ENCODE measurements at regions not wholly inside any gene's neighbourhood (a gene's known extent, or its start where the extent isn't known, plus 50 kb on each side); places are given as distances from the start of the nearest gene placed in this dataset.
"Not testable (repeated sequence)": the region's sequence is repeated elsewhere in the genome, so short reads cannot be mapped to it uniquely, and the experiment has no call there.

DNA sequence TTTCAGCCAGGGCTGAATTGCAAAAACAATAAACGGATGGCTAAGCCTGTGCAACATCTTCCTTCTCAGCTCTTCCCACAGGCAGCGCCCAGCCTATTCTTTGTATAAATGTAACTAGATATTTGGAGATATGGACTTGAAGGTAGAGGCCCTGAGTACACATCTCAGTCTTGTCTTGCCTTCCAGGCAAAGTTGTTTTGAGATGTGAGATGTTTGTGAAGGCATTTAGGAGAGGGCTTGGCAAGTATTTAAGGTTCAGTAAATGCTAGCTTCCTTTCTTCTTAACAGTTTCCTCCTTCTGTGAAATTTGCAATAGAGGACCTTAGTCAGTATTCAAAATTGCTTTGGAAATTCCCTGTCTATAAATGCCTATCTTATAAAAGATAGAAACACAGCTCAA is 228.8 kb downstream of the NR2F1-AS1 start:
- DNase-seq (ENCODE audit: low read depth in 1 of 2, low spot score in 1 of 2) = no peak
- Histone ChIP-seq H3K27ac (replicated peaks) (no peak overlapping the region), H3K27me3 (ENCODE audit: insufficient read depth, poor library complexity, severe bottlenecking) (no peaks in the 10 kb centered on the region), H3K4me3 (replicated peaks; ENCODE audit: insufficient read depth, low read length) (no peak overlapping the region)
- no peak for TF ChIP-seq POLR2AphosphoS5 (IDR thresholded peaks at IDR 0.05; ENCODE audit: low read depth)

- Histone ChIP-seq H3K27me3 (ENCODE audit: insufficient read depth, poor library complexity, severe bottlenecking) (no peaks in the 10 kb centered on the region), H3K27ac (replicated peaks) (no peak overlapping the region), H3K4me3 (replicated peaks; ENCODE audit: insufficient read depth, low read length) (no peak overlapping the region)
- no peak for TF ChIP-seq POLR2AphosphoS5 (IDR thresholded peaks at IDR 0.05; ENCODE audit: low read depth)
- no peak for TF ChIP-seq SPI1 (IDR thresholded peaks at IDR 0.05; ENCODE audit: borderline replicate concordance, low read depth)
- TF ChIP-seq, protein P1, sequence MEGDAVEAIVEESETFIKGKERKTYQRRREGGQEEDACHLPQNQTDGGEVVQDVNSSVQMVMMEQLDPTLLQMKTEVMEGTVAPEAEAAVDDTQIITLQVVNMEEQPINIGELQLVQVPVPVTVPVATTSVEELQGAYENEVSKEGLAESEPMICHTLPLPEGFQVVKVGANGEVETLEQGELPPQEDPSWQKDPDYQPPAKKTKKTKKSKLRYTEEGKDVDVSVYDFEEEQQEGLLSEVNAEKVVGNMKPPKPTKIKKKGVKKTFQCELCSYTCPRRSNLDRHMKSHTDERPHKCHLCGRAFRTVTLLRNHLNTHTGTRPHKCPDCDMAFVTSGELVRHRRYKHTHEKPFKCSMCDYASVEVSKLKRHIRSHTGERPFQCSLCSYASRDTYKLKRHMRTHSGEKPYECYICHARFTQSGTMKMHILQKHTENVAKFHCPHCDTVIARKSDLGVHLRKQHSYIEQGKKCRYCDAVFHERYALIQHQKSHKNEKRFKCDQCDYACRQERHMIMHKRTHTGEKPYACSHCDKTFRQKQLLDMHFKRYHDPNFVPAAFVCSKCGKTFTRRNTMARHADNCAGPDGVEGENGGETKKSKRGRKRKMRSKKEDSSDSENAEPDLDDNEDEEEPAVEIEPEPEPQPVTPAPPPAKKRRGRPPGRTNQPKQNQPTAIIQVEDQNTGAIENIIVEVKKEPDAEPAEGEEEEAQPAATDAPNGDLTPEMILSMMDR (IDR thresholded peaks at IDR 0.05; ENCODE audit: insufficient read depth, low read length) = no peak
- TF ChIP-seq, protein P2, sequence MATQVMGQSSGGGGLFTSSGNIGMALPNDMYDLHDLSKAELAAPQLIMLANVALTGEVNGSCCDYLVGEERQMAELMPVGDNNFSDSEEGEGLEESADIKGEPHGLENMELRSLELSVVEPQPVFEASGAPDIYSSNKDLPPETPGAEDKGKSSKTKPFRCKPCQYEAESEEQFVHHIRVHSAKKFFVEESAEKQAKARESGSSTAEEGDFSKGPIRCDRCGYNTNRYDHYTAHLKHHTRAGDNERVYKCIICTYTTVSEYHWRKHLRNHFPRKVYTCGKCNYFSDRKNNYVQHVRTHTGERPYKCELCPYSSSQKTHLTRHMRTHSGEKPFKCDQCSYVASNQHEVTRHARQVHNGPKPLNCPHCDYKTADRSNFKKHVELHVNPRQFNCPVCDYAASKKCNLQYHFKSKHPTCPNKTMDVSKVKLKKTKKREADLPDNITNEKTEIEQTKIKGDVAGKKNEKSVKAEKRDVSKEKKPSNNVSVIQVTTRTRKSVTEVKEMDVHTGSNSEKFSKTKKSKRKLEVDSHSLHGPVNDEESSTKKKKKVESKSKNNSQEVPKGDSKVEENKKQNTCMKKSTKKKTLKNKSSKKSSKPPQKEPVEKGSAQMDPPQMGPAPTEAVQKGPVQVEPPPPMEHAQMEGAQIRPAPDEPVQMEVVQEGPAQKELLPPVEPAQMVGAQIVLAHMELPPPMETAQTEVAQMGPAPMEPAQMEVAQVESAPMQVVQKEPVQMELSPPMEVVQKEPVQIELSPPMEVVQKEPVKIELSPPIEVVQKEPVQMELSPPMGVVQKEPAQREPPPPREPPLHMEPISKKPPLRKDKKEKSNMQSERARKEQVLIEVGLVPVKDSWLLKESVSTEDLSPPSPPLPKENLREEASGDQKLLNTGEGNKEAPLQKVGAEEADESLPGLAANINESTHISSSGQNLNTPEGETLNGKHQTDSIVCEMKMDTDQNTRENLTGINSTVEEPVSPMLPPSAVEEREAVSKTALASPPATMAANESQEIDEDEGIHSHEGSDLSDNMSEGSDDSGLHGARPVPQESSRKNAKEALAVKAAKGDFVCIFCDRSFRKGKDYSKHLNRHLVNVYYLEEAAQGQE (IDR thresholded peaks at IDR 0.05; ENCODE audit: insufficient replicate concordance, low read depth) = no peak
- TF ChIP-seq GABPA (IDR thresholded peaks at IDR 0.05; ENCODE audit: low read depth) = no peak
- DNase-seq (ENCODE audit: low read depth in 1 of 2, low spot score in 1 of 2) = no peak
These were observed 231.4 kb downstream of the NR2F1-AS1 start for GRCh38 chr5:93349613-93350012.

DNA sequence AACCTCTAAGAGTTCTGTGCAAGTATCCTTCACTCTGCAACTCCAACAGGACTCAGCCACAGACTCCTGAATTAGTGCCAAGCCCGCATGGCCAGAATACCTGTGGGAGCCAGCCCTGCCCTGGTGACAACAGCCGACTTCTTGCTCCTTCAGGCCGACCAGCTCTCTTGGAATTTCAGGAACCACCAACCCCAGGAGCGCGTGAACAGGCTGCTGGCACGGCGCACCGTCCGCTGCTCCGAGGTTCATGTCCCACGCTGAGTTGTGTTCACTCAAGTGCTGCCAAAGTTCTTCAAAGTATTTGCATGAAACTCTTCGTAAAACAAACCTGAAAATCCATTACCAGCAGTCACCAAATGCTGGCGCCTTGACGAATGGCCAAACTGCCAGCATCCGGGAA is 232.8 kb downstream of the NR2F1-AS1 start:
- no peak for TF ChIP-seq POLR2AphosphoS5 (IDR thresholded peaks at IDR 0.05; ENCODE audit: low read depth)
- TF ChIP-seq, protein P1 (IDR thresholded peaks at IDR 0.05; ENCODE audit: insufficient read depth, low read length) = no peak
- no peak for TF ChIP-seq SPI1 (IDR thresholded peaks at IDR 0.05; ENCODE audit: borderline replicate concordance, low read depth)
- TF ChIP-seq, protein P2 (IDR thresholded peaks at IDR 0.05; ENCODE audit: insufficient replicate concordance, low read depth) = no peak
- no peak for TF ChIP-seq GABPA (IDR thresholded peaks at IDR 0.05; ENCODE audit: low read depth)
- DNase-seq (ENCODE audit: low read depth in 1 of 2, low spot score in 1 of 2) = no peak
- H3K4me3 ChIP-seq (replicated peaks; ENCODE audit: insufficient read depth, low read length) = no peak overlapping the region
- H3K27ac ChIP-seq (replicated peaks) = no peak overlapping the region
- H3K27me3 ChIP-seq (ENCODE audit: insufficient read depth, poor library complexity, severe bottlenecking) = no peaks in the 10 kb centered on the region

- not testable (repeated sequence) for H3K4me3 ChIP-seq (replicated peaks; ENCODE audit: insufficient read depth, low read length); H3K27me3 ChIP-seq (ENCODE audit: insufficient read depth, poor library complexity, severe bottlenecking); DNase-seq (ENCODE audit: low read depth in 1 of 2, low spot score in 1 of 2); H3K27ac ChIP-seq (replicated peaks)
These were observed 234.2 kb downstream of the NR2F1-AS1 start for GRCh38 chr5:93346850-93347249.

- H3K4me3 ChIP-seq (replicated peaks; ENCODE audit: insufficient read depth, low read length) = no peak overlapping the region
- no peak for DNase-seq (ENCODE audit: low read depth in 1 of 2, low spot score in 1 of 2)
These were observed 234.7 kb downstream of the NR2F1-AS1 start for GRCh38 chr5:93346301-93346700.

More at GRCh38 chr5:93346301-93346700, 234.7 kb downstream of the NR2F1-AS1 start:
- H3K27ac ChIP-seq (replicated peaks) = no peak overlapping the region
- no peaks in the 10 kb centered on the region for H3K27me3 ChIP-seq (ENCODE audit: insufficient read depth, poor library complexity, severe bottlenecking)
- TF ChIP-seq, protein P2 (IDR thresholded peaks at IDR 0.05; ENCODE audit: insufficient replicate concordance, low read depth) = no peak
- no peak for TF ChIP-seq GABPA (IDR thresholded peaks at IDR 0.05; ENCODE audit: low read depth)
- TF ChIP-seq POLR2AphosphoS5 (IDR thresholded peaks at IDR 0.05; ENCODE audit: low read depth) = no peak
- TF ChIP-seq, protein P1 (IDR thresholded peaks at IDR 0.05; ENCODE audit: insufficient read depth, low read length) = no peak
- no peak for TF ChIP-seq SPI1 (IDR thresholded peaks at IDR 0.05; ENCODE audit: borderline replicate concordance, low read depth)

All from HL-60 (cell line).